Transverse colon (tissue), 4 donors: ENCODE measurements at regions not wholly inside any gene's neighbourhood (a gene's known extent, or its start where the extent isn't known, plus 50 kb on each side); places are given as distances from the start of the nearest gene placed in this dataset.

ENCODE experiments used
- DNase-seq: peaks from one replicate; pipeline ENCODE4 v3.0.0-alpha.2; 2019
- H3K27ac ChIP-seq, 4 donors: fragments of 200-600 bp; sonication (generic); 2 replicates each; pipeline ENCODE4 v1.5.1; 2016 to 2018; ENCODE audit warnings: inconsistent platforms in 4 of 4
- H3K27me3 ChIP-seq: fragments of 200-600 bp; sonication (generic); 2 replicates; pipeline ENCODE4 v1.5.1; 2017; ENCODE audit warnings: inconsistent platforms
- H3K36me3 ChIP-seq, 4 donors: fragments of 200-600 bp; sonication (generic); 2 replicates each; pipeline ENCODE4 v1.5.1; 2017 to 2019; ENCODE audit warnings: inconsistent platforms in 4 of 4
- H3K4me1 ChIP-seq, 4 donors: fragments of 200-600 bp; sonication (generic); 2 replicates each; pipeline ENCODE4 v1.5.1; 2017 to 2020; ENCODE audit warnings: inconsistent platforms in 4 of 4
- H3K4me3 ChIP-seq, 4 donors: fragments of 200-600 bp; sonication (generic); 1 replicate in 1 of 4; 2 replicates in 3 of 4; pipeline versions ENCODE4 v1.5.1 to v1.6.1; 2017 to 2019; ENCODE audit warnings: inconsistent platforms in 4 of 4
- H3K9me3 ChIP-seq, 2 donors: fragments of 200-600 bp; sonication (generic); 2 replicates each; pipeline ENCODE4 v1.5.1; 2017 to 2019; ENCODE audit warnings: inconsistent platforms in 2 of 2
- CTCF ChIP-seq, 5 experiments: fragments of 200-600 bp in 3 of 5; fragments of 450-650 bp in 2 of 5; sonication (generic) in 3 of 5; IDR thresholded peaks; 1 replicate in 2 of 5; 2 replicates in 3 of 5; pipeline ENCODE4 v1.5.1; 2016 to 2017; ENCODE audit warnings: antibody characterized with exemption in 5 of 5, inconsistent platforms in 3 of 5, mild to moderate bottlenecking in 2 of 5, moderate library complexity in 1 of 5
- EP300 ChIP-seq: sonication (generic); formaldehyde crosslinking; IDR thresholded peaks from one replicate; pipeline ENCODE4 v1.6.1; 2017; ENCODE audit warnings: antibody characterized with exemption, low read depth
- POLR2A ChIP-seq: fragments of 450-650 bp; IDR thresholded peaks from one replicate; pipeline ENCODE4 v1.6.1; 2016; ENCODE audit warnings: antibody characterized with exemption, mild to moderate bottlenecking, moderate library complexity
- POLR2AphosphoS5 ChIP-seq, 3 donors: sonication (generic); formaldehyde crosslinking; IDR thresholded peaks; one replicate each; pipeline ENCODE4 v1.6.1; 2016; ENCODE audit warnings: antibody characterized with exemption in 3 of 3
- WGBS, 2 donors: methylation state at CpG; one replicate each; pipeline ENCODE4 v1.1.5; 2018; ENCODE audit warnings: low coverage in 1 of 2; 5-methylcytosine and 5-hydroxymethylcytosine counted together
- in situ Hi-C, 4 donors: fragments of 200-750 bp; cut with MboI; loops; one replicate each; pipeline versions ENCODE4 v1.15.0 to v1.15.1; 2017; ENCODE audit warnings: low sequenced_read_pairs in 3 of 4, low pct_ligation_motif_present in 1 of 4, low pct_unique_long_range_greater_than_20kb in 1 of 4
- intact Hi-C: fragments of 100-400 bp; cut with DNase I; formaldehyde crosslinking; loops from one replicate; pipeline ENCODE4 v1.15.1; 2023; ENCODE audit warnings: low total_unique reads

- in situ Hi-C loops (no loop called here), intact Hi-C loops (no loop called here)
- 68 to 79% methylated on average over 6 of the region's 6 CpGs for WGBS, 2 donors
- Histone ChIP-seq H3K4me1 (no peaks in the 10 kb centered on the region), H3K27me3 (no peaks in the 10 kb centered on the region), H3K4me3 (no peak overlapping the region), H3K36me3 (no peaks in the 10 kb centered on the region), H3K9me3 (no peaks in the 10 kb centered on the region), H3K27ac (no peak overlapping the region)
- DNase-seq = no peak
- TF ChIP-seq CTCF (IDR thresholded peaks at IDR 0.05) (no peak), POLR2A (no peak), EP300 (no peak), POLR2AphosphoS5 (IDR thresholded peaks at IDR 0.05) (no peak)
These were observed 481.3 kb upstream of the SULF2 start for GRCh38 chr20:48266571-48266970.

GRCh38 chr20:48265791-48266190 lies 480.5 kb upstream of the SULF2 start:
- no peaks in the 10 kb centered on the region for H3K9me3 ChIP-seq
- no peaks in the 10 kb centered on the region for H3K36me3 ChIP-seq
- H3K4me1 ChIP-seq = no peaks in the 10 kb centered on the region
- in situ Hi-C loops = no loop called here
- no peak for TF ChIP-seq POLR2AphosphoS5 (IDR thresholded peaks at IDR 0.05)
- no peak for TF ChIP-seq CTCF (IDR thresholded peaks at IDR 0.05)
- no peak for TF ChIP-seq EP300
- no peak for TF ChIP-seq POLR2A
- no peak for DNase-seq
- H3K27ac ChIP-seq = no peak overlapping the region
- H3K27me3 ChIP-seq = no peaks in the 10 kb centered on the region
- 60 to 74% methylated on average over 3 to 7 of the region's 7 CpGs for WGBS, 2 donors
- H3K4me3 ChIP-seq = no peak overlapping the region
- intact Hi-C loops = no loop called here

GRCh38 chr20:48262955-48263354 lies 477.7 kb upstream of the SULF2 start:
- in situ Hi-C loops = no loop called here
- Histone ChIP-seq H3K4me1 (no peaks in the 10 kb centered on the region), H3K4me3 (no peak overlapping the region), H3K27ac (no peak overlapping the region), H3K9me3 (no peaks in the 10 kb centered on the region), H3K36me3 (no peaks in the 10 kb centered on the region), H3K27me3 (no peaks in the 10 kb centered on the region)
- intact Hi-C loops = no loop called here
- DNase-seq = no peak
- TF ChIP-seq CTCF (IDR thresholded peaks at IDR 0.05) (no peak), EP300 (no peak), POLR2AphosphoS5 (IDR thresholded peaks at IDR 0.05) (no peak), POLR2A (no peak)

GRCh38 chr20:48262466-48262865 lies 477.2 kb upstream of the SULF2 start:
- no peaks in the 10 kb centered on the region for H3K27me3 ChIP-seq
- H3K4me1 ChIP-seq = no peaks in the 10 kb centered on the region
- TF ChIP-seq CTCF (IDR thresholded peaks at IDR 0.05) (no peak), POLR2AphosphoS5 (IDR thresholded peaks at IDR 0.05) (no peak), POLR2A (no peak), EP300 (no peak)
- no peak for DNase-seq
- in situ Hi-C loops (no loop called here), intact Hi-C loops (no loop called here)
- no peaks in the 10 kb centered on the region for H3K36me3 ChIP-seq
- H3K4me3 ChIP-seq = no peak overlapping the region
- 88 to 100% methylated on average over 1 to 7 of the region's 7 CpGs for WGBS, 2 donors
- no peaks in the 10 kb centered on the region for H3K9me3 ChIP-seq
- no peak overlapping the region for H3K27ac ChIP-seq
